Hematopoietic multipotent progenitor cell (in vitro differentiated cells): ENCODE measurements at regions not wholly inside any gene's neighbourhood (a gene's known extent, or its start where the extent isn't known, plus 50 kb on each side); places are given as distances from the start of the nearest gene placed in this dataset.
"Not testable (repeated sequence)": the region's sequence is repeated elsewhere in the genome, so short reads cannot be mapped to it uniquely, and the experiment has no call there.

Experiments
- DNase-seq, 3 donors: peaks; one replicate each; pipeline ENCODE4 v3.0.0-alpha.2; 2011 to 2015; ENCODE audit warnings: low read depth in 2 of 3, low spot score in 2 of 3

DNA sequence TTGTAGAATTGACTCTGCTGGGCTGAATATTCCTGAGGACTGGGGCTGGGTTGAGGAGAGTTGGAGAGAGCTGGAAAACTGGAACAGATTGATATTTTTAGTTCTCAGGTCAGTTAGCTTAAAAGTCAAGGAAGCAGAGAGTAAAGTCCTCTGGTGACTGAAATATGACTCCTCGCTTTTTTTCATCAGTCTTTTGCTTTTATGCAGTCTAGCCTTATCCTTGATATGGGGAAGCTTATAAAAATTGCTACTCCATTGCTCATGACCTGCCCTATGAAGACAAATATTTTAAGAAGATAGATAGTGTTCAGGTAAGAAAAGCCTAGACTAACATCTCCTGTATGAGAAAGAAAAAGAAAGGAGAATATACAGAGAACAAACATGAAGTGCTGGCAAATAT is 152.7 kb downstream of the C4orf33 start:
- DNase-seq: no peak

DNA sequence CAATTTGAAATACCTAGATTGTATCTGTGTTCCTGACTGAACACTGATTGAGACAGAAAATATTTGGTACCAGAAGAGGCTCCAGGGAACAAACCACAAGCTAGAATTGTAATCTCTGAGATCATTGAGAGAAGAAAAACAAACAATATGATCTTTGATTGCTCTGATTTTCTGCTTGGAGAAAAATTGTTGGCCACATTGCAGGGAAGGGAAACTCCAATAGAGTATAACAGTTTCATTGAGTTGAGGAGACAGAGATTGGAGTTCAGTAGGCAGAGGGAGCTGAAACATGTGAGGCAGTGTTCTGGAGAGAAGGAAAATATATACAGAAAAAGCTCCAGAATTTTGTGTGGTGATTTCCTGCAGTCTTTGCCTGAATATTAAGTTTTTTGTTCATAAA is 158.2 kb downstream of the C4orf33 start:
- DNase-seq: no peak

DNA sequence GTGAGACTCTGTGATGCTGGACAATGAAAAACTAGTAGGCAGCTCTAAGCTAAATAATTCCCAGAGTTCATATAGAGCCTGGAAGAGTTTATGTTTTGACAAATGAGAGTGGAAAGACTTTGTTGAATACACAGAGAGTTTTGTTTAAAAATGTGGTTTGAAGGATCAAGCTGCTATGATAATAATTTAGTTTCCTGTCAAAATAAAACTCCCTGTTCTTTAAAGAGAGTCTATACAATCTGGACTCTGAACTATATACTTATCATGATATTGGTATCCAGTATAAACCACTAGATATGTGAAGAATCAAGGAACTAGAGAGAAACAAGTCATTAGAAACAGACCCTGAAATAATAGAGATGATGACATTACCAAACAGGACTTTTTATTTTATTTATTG is 158.6 kb downstream of the C4orf33 start:
- DNase-seq: no peak

DNA sequence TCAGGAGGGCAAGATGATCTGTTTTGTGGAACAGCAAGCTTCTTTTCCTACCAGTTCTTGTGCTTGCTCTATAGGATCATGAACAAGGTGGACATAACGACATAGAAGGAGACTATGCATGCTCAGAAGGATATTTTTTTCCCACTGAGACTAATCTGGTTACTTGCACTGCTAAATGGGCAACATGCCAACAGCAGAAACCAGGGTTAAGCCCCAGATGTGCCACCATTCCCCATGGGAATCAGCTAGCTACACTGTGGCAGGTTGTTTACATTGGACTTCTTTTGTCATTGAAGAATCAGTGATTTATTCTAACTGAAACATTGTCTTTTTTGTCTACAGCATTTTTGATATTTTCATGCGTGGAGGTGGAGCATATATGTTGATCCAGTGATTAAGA is 165.6 kb downstream of the C4orf33 start:
- no peak for DNase-seq

DNA sequence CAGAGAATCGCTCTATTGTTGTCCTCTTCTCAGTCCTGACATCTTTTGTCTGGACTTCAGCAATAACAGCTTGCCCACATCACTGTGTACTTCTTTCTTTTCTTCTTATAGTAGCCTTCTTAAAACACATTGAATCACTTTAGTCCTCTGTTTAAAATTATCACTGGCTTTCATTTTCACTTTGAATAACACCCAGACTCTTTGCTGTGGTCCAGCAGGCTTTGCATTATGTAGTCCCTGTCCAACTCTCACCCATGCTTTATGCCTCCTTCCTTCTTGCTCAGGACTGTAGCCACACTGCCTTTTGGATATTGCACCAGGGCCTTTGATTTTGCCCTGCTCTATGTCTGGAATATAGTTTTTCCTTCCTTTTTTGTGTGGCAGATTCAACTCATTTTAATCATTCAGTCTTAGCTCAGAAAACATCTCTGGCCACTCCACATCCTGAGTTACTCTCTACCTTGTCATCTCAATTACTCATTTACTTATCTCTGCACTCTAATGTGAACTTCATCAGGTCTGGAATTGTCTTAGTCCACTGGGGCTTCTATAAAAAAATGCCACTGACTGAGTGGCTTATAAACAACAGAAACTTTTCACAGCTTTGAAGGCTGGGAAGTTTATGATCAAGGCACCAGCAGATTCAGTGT is 168.2 kb downstream of the C4orf33 start:
- no peak for DNase-seq

DNA sequence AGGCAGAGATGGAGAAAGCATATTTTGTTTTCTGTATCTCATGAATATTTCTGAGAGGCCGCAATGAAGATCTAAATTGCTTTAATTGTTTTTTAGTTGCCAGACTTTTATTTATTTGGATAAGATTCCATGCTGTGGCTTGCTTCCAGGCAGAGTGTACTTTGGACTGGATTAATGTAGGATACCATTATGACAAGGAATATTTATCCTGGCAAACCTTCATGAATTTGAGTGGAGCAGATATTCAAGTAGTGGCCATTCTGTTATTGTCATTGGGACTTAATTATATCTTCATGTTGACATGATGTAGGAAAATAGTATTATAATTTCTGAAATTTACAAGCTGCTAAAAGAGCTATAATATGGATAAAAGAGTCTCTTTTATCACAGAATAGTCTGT is 182.9 kb downstream of the C4orf33 start:
- no peak for DNase-seq

DNA sequence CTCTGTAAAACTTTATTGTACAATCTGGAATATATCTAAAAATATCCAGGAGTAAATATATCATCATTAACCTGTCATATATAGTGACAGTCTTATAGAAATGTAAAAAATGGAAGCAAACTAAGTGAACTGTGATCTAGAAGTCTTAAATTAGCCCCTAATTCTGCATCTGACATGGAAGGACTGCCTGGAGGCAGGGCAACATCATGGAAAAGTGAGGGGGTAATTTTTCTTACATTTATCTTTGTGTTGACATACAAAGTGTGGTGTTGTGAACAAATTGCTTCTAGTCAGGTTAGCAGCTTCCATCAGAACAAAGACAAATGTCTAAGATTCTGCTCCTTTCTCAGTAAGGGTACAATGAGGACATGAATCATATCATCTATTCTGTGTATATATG is 186.3 kb downstream of the C4orf33 start:
- DNase-seq: no peak

DNA sequence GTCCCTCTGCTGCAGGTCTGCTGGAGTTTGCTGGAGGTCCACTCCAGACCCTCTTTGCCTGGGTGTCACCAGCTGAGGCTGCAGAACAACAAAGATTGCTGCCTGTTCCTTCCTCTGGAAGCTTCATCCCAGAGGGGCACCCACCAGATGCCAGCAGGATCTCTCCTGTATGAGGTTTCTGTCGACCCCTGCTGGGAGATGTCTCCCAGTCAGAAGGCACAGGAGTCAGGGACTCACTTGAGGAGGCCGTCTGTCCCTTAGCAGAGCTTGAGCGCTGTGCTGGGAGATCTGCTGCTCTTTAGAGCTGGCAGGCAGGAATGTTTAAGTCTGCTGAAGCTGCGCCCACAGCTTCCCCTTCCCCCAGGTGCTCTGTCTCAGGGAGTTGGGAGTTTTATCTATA is 196.2 kb downstream of the C4orf33 start:
- not testable (repeated sequence) for DNase-seq

DNA sequence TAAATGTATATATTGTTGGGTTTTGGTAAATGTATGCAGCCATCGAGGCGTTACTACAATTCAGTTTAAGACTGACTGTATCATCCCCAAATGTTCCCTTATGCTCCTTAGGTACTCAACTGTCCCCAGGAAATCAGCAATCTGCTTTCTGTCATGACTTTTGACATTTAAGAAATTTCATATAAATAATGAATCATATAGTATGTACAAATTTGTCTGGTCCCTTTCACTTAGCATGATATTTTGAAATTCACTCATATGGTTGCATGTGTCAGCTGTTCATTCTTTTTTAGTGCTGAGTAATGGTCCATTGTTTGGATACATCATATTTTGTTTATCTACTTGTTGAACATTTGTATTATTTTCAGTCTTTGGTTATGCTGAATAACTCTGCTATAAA is 218.8 kb downstream of the C4orf33 start:
- DNase-seq: no peak

DNA sequence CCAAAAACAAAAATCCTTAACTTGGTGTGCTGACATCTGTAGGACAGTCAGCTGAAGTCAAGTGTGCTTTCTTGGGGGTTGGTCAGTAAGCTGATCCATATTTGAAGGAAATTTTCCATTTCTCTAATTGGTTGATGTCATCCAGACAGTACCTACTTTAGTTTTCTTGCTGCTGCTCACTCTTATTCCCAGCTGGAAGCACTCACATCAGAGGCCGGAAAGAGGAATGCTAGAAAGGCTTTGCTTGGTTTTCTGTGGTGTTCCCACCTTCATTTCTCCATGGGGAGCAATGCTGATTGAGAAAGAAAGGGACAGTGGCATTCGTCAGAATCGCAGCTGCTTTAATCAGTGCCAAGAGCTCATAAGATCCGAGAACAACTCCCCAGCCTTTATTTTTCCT is 227.0 kb downstream of the C4orf33 start:
- DNase-seq: no peak

DNA sequence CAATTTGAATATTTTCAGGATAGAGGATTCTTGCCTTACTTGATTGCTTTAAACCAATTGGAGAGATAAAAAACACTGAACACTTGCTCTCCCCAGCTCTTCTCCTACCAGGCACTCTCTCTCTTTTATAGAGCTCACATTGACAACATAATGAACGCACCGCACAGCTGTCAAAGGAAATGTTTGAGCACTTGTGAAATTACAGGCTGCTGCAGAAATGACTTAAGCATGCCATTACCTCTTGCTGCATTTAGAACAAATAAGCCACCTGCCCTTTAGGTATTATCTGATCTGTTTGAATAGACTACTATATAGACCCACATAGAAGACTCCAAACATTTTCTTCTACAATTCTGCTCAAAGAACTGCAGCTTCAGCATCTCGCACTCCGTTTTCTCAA is 227.7 kb downstream of the C4orf33 start:
- DNase-seq: no peak

DNA sequence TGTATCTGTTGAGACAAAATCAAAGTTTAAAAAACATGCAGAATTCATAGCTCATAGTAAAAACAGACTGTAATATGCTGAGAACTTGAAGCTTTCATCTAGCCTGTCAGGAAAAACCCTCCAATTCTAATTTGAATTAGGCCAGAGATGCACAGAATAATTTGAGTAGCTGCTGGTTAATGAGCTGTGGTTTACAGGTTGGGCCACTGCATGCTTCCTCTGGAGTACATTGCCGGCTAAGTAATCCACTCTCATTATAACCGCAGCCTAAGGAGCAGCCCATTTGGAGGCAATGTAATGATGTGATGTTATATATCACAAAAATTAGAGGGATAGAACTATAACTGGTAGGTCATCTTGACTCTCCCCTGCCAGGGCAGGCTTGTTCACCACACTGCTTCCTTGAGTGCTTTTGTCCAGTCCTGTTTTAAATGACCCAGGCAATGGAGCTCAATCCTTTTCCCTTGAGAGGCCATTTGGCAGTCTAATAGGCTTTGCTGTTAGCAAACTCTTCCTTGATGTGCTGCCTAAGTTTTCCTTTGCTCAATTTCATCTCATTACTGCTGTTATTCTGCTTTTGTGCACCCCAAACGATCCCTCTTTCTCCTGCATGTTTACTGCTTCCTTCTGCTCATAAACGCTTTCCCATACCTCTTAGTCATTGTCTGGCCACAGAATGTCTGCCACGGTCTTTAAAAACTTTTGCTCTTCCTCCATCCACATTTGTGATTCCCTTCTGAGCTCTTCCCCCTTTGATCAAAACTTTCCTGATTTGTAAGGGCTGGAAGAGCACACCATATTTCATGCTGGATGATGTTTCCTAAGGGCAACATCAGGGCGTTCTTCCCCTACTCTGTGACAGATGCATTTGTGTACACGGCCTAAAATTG is 230.9 kb downstream of the C4orf33 start:
- no peak for DNase-seq

DNA sequence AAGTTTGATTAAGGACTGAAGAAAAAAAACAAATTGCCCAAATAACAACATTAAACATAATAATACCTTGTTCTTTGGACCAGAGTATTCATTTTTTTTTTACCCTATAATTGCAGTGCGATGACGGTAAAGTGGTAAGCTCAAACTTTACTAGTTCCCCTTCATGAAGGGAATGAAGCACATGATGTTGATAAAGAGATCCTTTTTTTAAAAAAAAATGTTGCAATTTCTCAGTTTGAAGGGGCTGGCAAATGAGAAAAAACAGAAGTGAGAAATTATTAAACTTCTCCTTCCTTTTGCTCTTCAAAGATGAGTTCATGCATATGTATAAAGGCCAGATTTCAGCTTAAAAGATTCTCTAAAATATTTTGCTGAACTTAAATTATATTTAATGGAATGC is 231.7 kb downstream of the C4orf33 start:
- DNase-seq: peak in 1 of 3 donors; percentile 5

DNA sequence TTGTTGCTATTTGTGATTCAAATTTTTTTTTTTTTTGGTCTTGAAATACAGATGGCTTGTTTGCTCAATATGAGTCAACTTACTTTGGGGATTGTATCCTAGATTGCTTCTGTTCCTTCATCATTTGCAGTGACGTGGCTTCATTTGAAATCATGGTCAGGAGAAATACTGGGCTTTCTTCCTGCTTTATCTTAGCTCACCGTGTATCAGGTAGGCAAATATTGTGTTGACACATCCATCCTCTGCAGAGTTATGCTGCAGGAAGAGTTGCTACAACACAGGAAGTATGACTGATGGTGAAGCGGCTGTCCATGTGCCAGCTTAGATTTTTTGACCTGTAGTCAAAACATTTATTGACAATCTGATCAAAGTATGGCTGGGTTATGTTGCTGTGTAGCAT is 232.2 kb downstream of the C4orf33 start:
- DNase-seq: no peak

DNA sequence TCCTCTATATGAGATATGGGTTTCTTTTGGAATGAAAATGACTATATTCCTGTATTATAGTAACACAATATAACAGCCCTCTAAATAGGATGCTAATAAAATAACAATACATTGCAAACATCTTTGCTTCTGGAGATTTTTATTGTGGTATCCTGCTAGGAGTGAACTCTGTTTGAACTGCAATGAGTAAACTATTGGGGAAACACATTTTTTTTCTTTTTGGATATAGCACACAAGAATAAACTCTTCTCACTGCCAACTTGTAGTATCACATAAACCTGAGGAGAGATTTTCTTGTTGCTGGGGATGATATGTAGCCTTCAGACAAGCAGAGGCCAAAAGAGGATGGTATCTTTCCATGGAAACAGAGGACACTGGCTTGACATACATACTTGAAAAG is 238.2 kb downstream of the C4orf33 start:
- no peak for DNase-seq

DNA sequence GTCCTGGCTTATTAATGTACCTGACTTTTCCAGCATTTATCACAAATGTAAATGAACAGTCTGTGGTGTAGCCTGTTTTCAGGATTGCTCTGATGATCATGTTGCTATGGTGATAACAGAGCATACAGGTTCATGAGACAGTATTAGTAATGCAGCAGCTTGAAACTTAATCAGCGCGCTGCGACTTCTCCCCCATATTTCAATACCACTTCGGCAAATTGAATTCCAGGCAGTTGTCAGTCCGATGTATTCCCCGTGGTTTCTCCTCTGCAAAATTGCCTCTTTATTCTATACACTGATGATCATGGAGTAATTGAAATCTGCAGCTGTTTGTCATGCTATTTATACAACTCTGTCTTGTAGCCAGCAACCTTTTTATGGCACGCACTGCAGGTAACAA is 239.3 kb downstream of the C4orf33 start:
- DNase-seq: no peak

DNA sequence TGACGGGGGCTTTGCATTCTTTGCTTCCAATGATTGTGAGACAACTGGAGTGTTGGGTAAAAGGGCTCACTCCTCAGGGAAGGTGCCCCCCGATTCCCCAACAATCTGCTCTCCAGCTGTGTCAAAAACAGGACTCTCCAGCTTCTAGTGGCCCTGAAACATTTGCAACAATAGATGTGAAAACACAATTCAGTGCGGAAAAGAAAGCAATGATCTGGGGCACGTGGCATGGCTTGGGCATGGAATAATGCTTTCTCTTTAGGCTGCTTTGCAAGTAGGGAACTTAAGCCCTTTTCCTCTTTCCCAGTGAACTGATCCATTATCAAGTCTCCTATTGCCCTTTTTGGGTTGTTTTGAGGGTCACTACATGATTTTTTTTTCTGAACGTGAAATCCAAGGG is 239.9 kb downstream of the C4orf33 start:
- DNase-seq: no peak

DNA sequence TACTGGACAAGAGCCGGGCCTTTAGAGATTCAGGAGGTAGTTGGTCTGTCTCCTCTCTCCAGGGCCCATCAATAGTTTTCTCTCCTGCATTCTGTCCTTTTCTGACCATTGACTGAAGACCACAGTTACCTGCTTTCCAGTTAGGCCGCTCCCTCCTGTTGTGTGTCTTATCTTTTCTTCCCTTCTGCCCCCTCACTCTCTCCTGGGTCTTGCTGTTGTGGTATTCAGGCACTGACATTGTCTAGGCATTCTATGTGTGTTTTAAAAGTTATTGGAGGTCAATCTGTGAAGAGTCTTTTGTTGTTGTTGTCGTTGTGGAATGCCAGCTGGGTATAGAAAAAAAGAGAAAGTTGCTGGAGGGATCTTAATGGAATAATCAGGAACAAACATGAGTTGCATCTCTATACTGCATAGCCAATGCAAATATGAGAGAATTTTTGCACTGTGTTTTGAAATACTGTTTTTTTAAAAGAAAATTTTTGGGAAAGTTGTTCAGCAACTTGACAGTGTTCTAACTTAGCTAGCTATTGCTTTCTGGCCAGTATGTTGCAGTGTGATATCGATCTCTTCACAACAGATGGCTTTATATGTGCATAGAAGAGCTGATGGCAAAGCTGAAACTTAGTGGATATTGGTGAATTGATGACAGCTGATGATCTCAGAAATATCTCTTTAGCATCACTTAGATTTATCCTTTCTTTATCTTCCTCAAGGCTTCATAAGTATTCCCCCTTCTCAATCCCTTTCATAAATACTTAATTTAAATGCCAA is 240.7 kb downstream of the C4orf33 start:
- DNase-seq: no peak

DNA sequence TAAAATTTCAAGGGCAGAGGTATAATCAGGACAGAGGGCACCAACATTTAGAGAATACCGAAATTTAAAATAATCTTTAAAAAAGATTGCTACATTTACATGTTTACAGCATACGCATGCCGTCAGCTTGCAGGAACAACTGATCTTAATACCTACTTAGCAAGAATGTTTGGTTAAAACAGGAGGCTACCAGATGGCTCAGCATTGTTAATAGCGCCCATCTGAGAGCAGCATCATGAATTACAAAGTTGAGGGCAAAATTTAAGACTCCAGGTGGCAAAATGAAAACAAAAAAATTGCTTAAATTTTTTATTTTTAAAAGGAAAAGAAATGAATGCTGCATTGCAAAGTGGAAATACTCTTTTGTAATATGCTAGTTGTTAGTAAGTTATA is 241.3 kb downstream of the C4orf33 start:
- no peak for DNase-seq

DNA sequence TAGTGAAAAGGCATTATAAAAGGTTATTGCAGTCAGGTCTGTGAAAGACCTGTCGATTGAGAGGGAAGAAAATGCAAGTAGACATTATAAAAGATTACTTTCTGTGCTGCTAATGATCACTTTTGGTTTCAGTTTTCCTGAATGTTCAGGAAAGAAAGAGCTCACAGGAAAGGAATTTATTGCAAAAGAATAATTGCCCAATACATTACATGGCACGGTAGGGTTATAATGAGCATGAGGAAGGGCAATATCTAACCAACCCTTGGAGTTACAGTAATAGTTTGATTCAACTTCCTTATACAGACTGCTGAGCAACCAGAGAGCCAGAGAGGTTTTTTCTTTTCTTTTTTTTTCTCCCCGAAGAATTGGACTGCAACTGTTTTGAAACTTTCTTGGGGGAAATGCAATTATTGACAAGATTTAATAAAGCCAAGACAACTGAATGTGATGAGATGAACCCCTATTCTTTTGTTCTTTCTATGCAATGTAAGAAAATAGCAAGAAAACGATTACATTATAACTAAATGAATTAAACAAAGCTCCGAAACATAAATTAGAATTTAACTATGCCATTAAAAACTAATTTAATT is 247.0 kb downstream of the C4orf33 start:
- DNase-seq: peak in 1 of 3 donors; percentile 3

DNA sequence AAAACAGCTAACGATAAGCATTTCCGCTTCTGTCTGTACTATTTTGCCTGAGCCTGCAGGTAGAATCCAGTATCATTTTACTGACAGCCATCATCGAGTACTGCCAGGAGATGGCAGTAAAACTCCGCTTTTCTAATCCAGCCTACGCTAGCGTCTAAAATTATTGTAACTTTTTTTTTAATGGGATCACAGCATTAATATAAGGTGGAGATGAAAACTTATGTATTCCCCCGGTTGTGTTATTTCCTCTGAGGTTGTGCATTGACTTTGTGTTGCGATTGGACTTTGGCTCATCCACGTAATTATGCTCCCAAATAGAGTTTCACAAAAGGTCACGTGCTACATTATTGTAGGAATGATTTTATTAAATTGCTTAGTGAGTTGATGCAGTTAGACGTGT is 248.1 kb downstream of the C4orf33 start:
- peak in 2 of 3 donors; percentile 12 to 39 for DNase-seq
